PC-3 (cell line): ENCODE measurements at regions not wholly inside any gene's neighbourhood (a gene's known extent, or its start where the extent isn't known, plus 50 kb on each side); places are given as distances from the start of the nearest gene placed in this dataset.
"Not testable (repeated sequence)": the region's sequence is repeated elsewhere in the genome, so short reads cannot be mapped to it uniquely, and the experiment has no call there.

ENCODE experiments used
- ATAC-seq: fragments of 200-7000 bp; cut with Tn5 transposase; 2 replicates; pipeline ENCODE4 v1.9.1; 2020; ENCODE audit warnings: mild to moderate bottlenecking, moderate library complexity
- BruUV-seq: library from RNA; stranded (reverse); fragments of 400-500 nt; replicated peaks from 2 replicates; lab custom pipeline; 2021; lab: Mats Ljungman, UMichigan
- CTCF ChIA-PET: fragments of 300-600 bp; sonication (Branson Sonifier 250); formaldehyde crosslinking; loops from one replicate; lab custom pipeline; 2022; ENCODE audit warnings: antibody characterized with exemption; lab: Charles Lee
- POLR2A ChIA-PET: fragments of 300-600 bp; sonication (Branson Sonifier 250); formaldehyde crosslinking; loops from one replicate; lab custom pipeline; 2022; ENCODE audit warnings: antibody characterized with exemption; ENCODE audit not compliant: unreplicated experiment; lab: Charles Lee
- DNase-seq: peaks from one replicate; pipeline ENCODE4 v3.0.0-alpha.2; 2015
- H2AFZ ChIP-seq: fragments of 300-600 bp; sonication (generic); 2 replicates; pipeline ENCODE4 v1.6.0; 2016; ENCODE audit warnings: antibody characterized with exemption, low read length
- H3F3A ChIP-seq: fragments of 300-600 bp; sonication (generic); one replicate; pipeline ENCODE4 v1.6.0; 2017; ENCODE audit warnings: antibody characterized with exemption, low read length, control low read depth, mild to moderate bottlenecking; ENCODE audit not compliant: unreplicated experiment
- H3K27ac ChIP-seq: fragments of 300-600 bp; sonication (generic); 2 replicates; pipeline ENCODE4 v1.5.1; 2016; ENCODE audit warnings: mild to moderate bottlenecking, low read length
- H3K27me3 ChIP-seq: fragments of 300-600 bp; sonication (generic); 2 replicates; pipeline ENCODE4 v1.6.1; 2016; ENCODE audit warnings: low read length, mixed read lengths
- H3K36me3 ChIP-seq: fragments of 300-600 bp; sonication (generic); 2 replicates; pipeline ENCODE4 v1.6.1; 2016; ENCODE audit warnings: low read depth, mixed run types, low read length, mixed read lengths
- H3K4me1 ChIP-seq: fragments of 300-600 bp; sonication (generic); 2 replicates; pipeline ENCODE4 v1.5.1; 2016; ENCODE audit warnings: low read length; ENCODE audit not compliant: insufficient read depth
- H3K4me2 ChIP-seq: fragments of 300-600 bp; sonication (generic); 2 replicates; pipeline ENCODE4 v1.6.0; 2016; ENCODE audit warnings: low read length
- H3K4me3 ChIP-seq: fragments of 300-600 bp; sonication (generic); 2 replicates; pipeline ENCODE4 v1.5.1; 2016; ENCODE audit warnings: mild to moderate bottlenecking, low read length, mixed read lengths
- H3K79me2 ChIP-seq: fragments of 300-600 bp; sonication (generic); 2 replicates; pipeline ENCODE4 v1.6.1; 2017; ENCODE audit warnings: low read length, mixed read lengths
- H3K9ac ChIP-seq: fragments of 300-600 bp; sonication (generic); 2 replicates; pipeline ENCODE4 v1.6.0; 2016; ENCODE audit warnings: mild to moderate bottlenecking, low read length
- H3K9me2 ChIP-seq: fragments of 300-600 bp; sonication (generic); replicated peaks from 2 replicates; pipeline ENCODE4 v1.6.1; 2016; ENCODE audit warnings: mixed run types, low read length, mixed read lengths
- H3K9me3 ChIP-seq: fragments of 300-600 bp; sonication (generic); 2 replicates; pipeline ENCODE4 v1.6.1; 2016; ENCODE audit warnings: low read length, mixed read lengths
- H4K20me1 ChIP-seq: fragments of 300-600 bp; sonication (generic); 2 replicates; pipeline ENCODE4 v1.6.1; 2016; ENCODE audit warnings: low read length, mixed read lengths
- CTCF ChIP-seq: fragments of 300-600 bp; sonication (generic); conservative IDR thresholded peaks from 2 replicates; pipeline ENCODE4 v1.5.1; 2017; ENCODE audit warnings: antibody characterized with exemption, low read depth, mild to moderate bottlenecking, low read length
- EZH2 ChIP-seq: fragments of 300-600 bp; sonication (generic); IDR thresholded peaks from one replicate; pipeline ENCODE4 v1.6.1; 2017; ENCODE audit warnings: antibody characterized with exemption, mild to moderate bottlenecking, low read length; ENCODE audit not compliant: unreplicated experiment
- EZH2phosphoT487 ChIP-seq: fragments of 300-600 bp; sonication (generic); IDR thresholded peaks from 2 replicates; pipeline ENCODE4 v1.6.1; 2018; ENCODE audit warnings: mild to moderate bottlenecking, antibody characterized with exemption, low read length, borderline replicate concordance
- intact Hi-C: fragments of 100-400 bp; cut with micrococcal nuclease; formaldehyde crosslinking; loops from 2 replicates; pipeline ENCODE4 v1.9.0; 2023

- Histone ChIP-seq H3K9me3 (no peaks in the 10 kb centered on the region), H3K4me2 (no peak overlapping the region), H3K4me1 (peaks cover 15% of the 10 kb centered on the region; the same call in 1 of the 2 replicates), H3K79me2 (no peaks in the 10 kb centered on the region), H4K20me1 (no peaks in the 10 kb centered on the region), H3K9ac (no peak overlapping the region), H3K9me2 (no peaks in the 10 kb centered on the region), H3F3A (no peaks in the 10 kb centered on the region), H3K27me3 (no peaks in the 10 kb centered on the region), H3K4me3 (no peak overlapping the region), H3K36me3 (no peaks in the 10 kb centered on the region), H3K27ac (no peak overlapping the region), H2AFZ (no peak overlapping the region)
- BruUV-seq: no TSS peak
- ChIA-PET POLR2A (no interaction called here), CTCF (no interaction called here)
- TF ChIP-seq CTCF (no peak), EZH2 (no peak), EZH2phosphoT487 (no peak)
- DNase-seq: no peak
- no peak for ATAC-seq
- intact Hi-C loops: no loop called here
Measured at GRCh38 chr3:36182024-36182423, 198.3 kb upstream of the STAC start.

- H3K27me3 ChIP-seq, H3K9me3 ChIP-seq, H3K9ac ChIP-seq, CTCF ChIA-PET, H3K36me3 ChIP-seq, H3K9me2 ChIP-seq, H3K4me3 ChIP-seq, H4K20me1 ChIP-seq, BruUV-seq, H2AFZ ChIP-seq, H3K79me2 ChIP-seq, POLR2A ChIA-PET, H3F3A ChIP-seq: not testable (repeated sequence)
- peak; percentile 99 for ATAC-seq
- peak overlapping the region; percentile 66 for H3K27ac ChIP-seq
- peak; percentile 80 for DNase-seq
- H3K4me1 ChIP-seq: peaks cover 12% of the 10 kb centered on the region
- intact Hi-C loops: loop anchor here (1.0 kb wide), 2 partner anchors 21 to 229 kb away; no protein-coding TSS in a partner anchor
- peak overlapping the region; percentile 31; the same call in 1 of the 2 replicates for H3K4me2 ChIP-seq
Measured at GRCh38 chr3:36187197-36187596, 193.1 kb upstream of the STAC start.

- ATAC-seq: no peak
- Histone ChIP-seq H3K4me2 (no peak overlapping the region), H3K9me3 (no peaks in the 10 kb centered on the region), H4K20me1 (no peaks in the 10 kb centered on the region), H3K79me2 (no peaks in the 10 kb centered on the region), H2AFZ (no peak overlapping the region), H3K4me3 (no peak overlapping the region), H3K36me3 (no peaks in the 10 kb centered on the region), H3K9ac (no peak overlapping the region), H3K4me1 (peaks cover 16% of the 10 kb centered on the region), H3F3A (no peaks in the 10 kb centered on the region), H3K27me3 (no peaks in the 10 kb centered on the region), H3K27ac (no peak overlapping the region), H3K9me2 (no peaks in the 10 kb centered on the region)
- intact Hi-C loops: no loop called here
- POLR2A ChIA-PET: interaction anchor here (0.6 kb wide), 1 partner anchor 28 kb away, joined by 3 read pairs; no protein-coding TSS in a partner anchor
- no peak for DNase-seq
- CTCF ChIA-PET: no interaction called here
- BruUV-seq: no TSS peak
- TF ChIP-seq CTCF (no peak), EZH2phosphoT487 (no peak), EZH2 (no peak)
Measured at GRCh38 chr3:36192901-36193300, 187.4 kb upstream of the STAC start.
